OCI-LY7 (cell line): ENCODE measurements at regions not wholly inside any gene's neighbourhood (a gene's known extent, or its start where the extent isn't known, plus 50 kb on each side); places are given as distances from the start of the nearest gene placed in this dataset.

Source experiments
- EZH2phosphoT487 ChIP-seq: fragments of 200-600 bp; sonication (generic); IDR thresholded peaks from 2 replicates; pipeline ENCODE4 v1.6.1; 2018; ENCODE audit warnings: low read depth, borderline replicate concordance, mild to moderate bottlenecking, mixed run types, antibody characterized with exemption, low read length, moderate library complexity, mixed read lengths
- TF ChIP-seq, protein P1 (sequence below): fragments of 200-600 bp; sonication (generic); conservative IDR thresholded peaks from 2 replicates; pipeline ENCODE4 v1.5.1; 2014; ENCODE audit warnings: mild to moderate bottlenecking, antibody characterized with exemption, low read length, moderate library complexity, mixed read lengths

DNA sequence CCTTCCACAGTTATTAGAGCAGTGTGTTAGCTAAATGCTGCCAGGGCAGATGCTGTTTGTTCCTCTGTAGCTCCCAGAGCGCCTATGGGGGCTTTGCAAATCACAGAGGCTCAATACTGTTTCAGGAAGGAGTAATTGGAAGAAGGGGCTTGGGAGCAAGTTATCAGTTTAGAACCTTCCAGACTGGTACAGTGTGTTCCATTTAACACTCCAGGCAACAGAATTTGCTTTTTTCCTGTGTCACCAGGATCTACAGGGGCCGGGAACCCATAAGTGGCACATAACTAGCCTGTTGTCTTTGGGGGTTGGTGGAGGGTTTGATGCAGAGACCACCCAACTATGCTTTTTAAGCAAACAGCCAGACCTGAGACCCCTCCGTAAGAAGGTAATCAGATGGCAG lies 307.3 kb upstream of the KCNN2 start:
- TF ChIP-seq, protein P1, sequence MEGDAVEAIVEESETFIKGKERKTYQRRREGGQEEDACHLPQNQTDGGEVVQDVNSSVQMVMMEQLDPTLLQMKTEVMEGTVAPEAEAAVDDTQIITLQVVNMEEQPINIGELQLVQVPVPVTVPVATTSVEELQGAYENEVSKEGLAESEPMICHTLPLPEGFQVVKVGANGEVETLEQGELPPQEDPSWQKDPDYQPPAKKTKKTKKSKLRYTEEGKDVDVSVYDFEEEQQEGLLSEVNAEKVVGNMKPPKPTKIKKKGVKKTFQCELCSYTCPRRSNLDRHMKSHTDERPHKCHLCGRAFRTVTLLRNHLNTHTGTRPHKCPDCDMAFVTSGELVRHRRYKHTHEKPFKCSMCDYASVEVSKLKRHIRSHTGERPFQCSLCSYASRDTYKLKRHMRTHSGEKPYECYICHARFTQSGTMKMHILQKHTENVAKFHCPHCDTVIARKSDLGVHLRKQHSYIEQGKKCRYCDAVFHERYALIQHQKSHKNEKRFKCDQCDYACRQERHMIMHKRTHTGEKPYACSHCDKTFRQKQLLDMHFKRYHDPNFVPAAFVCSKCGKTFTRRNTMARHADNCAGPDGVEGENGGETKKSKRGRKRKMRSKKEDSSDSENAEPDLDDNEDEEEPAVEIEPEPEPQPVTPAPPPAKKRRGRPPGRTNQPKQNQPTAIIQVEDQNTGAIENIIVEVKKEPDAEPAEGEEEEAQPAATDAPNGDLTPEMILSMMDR = no peak
- no peak for TF ChIP-seq EZH2phosphoT487
